GM19438 (cell line): ENCODE measurements at regions not wholly inside any gene's neighbourhood (a gene's known extent, or its start where the extent isn't known, plus 50 kb on each side); places are given as distances from the start of the nearest gene placed in this dataset.
"Not testable (repeated sequence)": the region's sequence is repeated elsewhere in the genome, so short reads cannot be mapped to it uniquely, and the experiment has no call there.

Experiments used
- ATAC-seq: cut with Tn5 transposase; IDR thresholded peaks from one replicate; pipeline ENCODE4 v1.9.1; 2021; ENCODE audit warnings: low read depth; ENCODE audit not compliant: unreplicated experiment

GRCh38 chr20:51193066-51193772 lies 170.3 kb upstream of the KCNG1 start:
- ATAC-seq: no peak

- ATAC-seq: no peak
Observed at GRCh38 chr20:51190783-51191180, 167.9 kb upstream of the KCNG1 start.

DNA sequence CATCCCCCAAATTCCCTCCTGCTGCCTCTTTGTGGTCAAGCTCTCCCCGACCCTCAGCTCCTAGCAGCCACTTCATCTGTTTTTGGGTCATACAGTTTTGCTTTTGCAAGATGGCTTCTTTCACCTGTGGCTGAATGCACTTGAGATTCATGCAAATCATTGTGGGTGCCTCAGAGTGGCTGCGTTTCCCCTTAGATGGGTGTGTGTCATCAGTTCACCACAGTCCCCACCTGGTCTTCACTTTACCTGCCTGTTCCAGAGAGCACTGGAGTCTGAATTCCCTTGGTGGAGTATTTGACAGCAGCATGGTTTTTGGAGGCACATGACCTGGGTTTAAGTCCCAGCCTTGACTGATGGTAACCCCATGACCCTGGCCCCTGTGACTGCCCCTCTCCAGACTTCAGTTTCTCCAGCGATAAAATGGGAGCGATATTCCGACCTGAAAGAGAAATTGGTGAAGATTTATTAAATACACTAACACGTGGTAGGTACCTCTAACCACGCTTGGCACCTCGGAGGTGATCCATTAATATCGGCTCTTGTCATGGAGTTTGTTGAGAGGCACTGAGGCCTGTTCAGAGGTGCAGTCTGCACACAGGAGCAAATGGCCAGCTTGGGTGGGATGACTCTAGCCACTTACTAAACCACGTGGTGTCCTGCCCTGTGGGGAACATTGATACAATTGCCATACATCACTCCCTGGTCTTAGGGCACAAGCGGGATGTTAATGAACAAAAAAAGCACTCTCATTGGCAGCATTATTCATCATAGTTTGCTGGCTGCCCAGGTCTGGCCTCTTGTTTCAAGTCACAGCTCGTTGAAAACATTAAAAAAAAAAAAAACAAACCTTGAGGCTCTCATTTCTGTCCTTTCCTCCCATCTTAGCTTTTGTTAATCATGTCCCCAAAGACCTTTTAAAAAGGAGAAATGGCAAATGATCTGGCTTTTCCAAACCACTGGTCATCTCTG lies 167.2 kb upstream of the KCNG1 start:
- no peak for ATAC-seq

DNA sequence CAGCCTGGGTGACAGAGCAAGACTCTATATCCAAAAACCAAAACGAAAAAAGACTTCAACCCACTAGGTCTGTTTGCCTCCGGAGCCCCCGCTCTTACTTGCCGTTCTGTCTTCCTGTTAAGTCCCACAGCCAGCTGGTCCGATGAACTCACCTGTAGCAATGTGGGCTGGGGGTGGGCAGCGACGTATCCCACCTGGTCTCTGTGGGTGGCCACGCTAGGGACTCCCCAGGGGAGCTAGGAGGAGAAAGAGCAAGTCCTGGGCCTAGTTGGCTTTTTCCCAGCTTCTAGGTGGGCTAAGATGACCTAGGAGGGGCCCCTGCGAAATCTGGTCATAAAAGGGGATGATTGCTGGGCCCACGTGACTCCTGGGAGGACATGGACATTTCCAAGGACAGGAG lies 166.0 kb upstream of the KCNG1 start:
- ATAC-seq: no peak

GRCh38 chr20:51187261-51187660 lies 164.4 kb upstream of the KCNG1 start:
- ATAC-seq: no peak

DNA sequence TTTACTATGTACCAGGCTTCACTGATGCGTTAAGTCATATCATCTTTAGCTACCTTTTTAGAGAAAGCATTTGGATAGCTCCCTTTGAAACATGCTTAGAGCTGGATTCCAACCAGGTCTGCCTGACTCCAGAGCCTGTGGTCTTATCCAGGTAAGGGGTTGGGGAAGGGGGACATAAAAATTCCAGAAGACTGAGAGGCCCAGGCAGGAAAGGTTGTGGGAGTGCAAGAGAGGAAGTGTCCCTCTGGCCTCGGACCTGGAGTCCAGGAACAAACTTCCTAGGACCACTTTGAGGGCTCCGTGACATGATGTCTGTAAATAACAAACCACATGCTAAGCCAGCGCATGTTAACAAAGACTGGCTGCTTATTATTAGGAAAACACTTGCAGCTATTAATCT lies 163.0 kb upstream of the KCNG1 start:
- ATAC-seq: no peak

DNA sequence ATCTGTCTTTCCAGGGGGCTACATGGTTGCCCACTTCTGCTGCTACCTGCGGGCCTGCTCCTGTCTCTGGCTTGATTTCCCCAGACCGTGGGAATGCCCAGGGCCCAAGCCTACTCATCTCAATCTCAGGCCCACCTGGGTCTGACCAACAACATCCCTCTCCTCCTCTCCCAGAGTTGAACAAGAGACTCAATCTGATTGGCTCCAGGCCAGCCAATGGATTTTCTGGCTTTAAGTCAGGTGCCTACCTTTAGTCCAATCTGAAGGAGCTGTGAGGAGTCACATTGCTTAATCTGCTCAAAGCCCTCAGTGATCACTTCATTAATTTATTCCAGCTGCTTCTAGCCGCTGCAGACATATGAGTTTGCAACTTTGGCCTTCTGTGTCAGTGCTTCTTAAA lies 162.4 kb upstream of the KCNG1 start:
- ATAC-seq: no peak

- no peak for ATAC-seq
Observed at GRCh38 chr20:51184289-51184688, 161.4 kb upstream of the KCNG1 start.

DNA sequence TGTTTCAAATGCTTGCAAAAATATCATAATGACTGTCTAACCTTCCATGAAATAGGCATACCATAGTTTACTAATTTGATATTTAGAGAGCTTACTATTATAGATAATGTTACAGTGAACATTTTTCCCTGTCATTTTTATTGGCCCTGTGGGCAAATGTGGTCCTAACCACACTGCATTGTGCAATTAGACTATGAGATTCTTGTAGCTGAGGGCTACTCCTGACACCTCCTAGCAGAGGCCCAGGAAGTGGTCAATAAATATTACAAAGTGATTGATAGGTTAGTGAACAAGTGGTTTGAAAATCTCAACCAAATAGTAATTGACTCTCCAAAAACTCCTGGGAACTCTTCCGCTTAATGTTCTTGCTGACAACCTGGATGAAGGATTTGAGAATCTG lies 160.5 kb upstream of the KCNG1 start:
- ATAC-seq: no peak

DNA sequence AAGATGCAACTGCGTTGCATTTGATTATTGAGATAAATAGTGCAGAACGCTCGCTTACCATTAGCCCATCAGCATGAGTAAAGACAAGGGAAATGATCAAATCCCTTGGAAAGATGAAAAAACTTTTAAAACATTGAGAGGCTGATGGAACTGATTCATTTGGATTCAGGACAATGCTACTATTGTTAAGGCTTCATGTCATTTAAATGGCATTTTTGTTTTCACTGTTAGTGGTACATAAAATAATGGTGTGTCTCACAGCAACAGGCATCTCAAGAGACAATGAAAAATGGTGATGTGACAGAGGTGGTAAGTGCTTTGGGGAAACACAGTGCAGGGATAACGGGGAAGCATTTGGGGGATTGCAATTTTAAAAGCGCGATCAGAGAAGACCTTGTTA lies 159.7 kb upstream of the KCNG1 start:
- ATAC-seq: no peak

DNA sequence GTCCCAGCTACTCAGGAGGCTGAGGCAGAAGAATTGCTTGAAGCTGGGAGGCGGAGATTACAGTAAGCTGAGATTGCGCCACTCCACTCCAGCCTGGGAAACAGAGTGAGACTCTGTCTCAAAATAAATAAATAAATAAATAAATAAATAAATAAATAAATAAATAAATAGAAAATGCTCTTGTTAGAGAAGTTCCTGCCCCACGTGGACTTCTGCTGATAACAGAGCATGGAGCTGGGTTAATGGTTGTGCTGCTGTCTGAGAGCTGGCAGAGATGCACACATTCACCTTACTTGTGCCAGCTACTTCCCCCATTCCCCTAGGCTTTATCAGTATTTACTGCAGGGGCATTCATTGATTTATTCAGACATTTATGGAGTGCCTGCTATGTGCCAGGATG lies 155.2 kb upstream of the KCNG1 start:
- no peak for ATAC-seq

DNA sequence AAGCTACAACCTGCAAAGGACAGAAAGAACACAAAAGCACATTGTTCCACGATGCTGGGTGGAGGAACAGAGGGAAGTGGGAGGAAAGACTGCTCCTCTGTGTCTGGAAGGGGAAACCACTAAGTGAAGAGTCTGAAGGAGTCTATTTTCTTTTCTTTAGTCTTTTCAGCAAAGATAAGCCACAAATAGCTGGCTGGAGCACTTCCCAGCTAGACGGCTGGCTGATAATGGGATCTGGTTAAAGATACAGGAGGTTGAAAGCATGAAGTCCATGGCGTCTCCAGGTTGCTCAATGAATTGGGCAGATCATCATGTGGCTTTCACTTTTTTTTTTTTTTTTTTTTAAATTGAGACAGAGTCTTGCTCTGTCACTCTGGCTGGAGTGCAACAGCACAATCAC lies 154.0 kb upstream of the KCNG1 start:
- ATAC-seq: no peak

DNA sequence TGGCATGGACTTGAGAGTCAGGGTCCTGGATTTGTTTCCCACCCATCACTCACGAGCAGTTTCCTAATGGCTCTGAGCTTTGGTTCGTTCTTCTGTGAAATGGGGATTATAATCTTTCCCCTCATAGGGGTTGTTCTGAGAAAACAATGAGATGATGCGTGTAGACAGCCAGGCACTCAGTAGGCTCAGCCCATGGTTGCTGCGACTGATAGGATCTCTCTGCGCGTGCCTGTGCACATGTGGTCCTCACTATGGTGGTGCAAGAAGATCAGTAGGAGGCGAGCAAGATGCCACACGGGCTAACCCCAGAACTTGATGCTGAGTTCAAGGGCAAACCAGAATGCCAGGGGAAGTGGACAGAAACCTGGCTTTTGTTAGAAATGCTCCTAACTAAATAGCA lies 153.5 kb upstream of the KCNG1 start:
- ATAC-seq: no peak

DNA sequence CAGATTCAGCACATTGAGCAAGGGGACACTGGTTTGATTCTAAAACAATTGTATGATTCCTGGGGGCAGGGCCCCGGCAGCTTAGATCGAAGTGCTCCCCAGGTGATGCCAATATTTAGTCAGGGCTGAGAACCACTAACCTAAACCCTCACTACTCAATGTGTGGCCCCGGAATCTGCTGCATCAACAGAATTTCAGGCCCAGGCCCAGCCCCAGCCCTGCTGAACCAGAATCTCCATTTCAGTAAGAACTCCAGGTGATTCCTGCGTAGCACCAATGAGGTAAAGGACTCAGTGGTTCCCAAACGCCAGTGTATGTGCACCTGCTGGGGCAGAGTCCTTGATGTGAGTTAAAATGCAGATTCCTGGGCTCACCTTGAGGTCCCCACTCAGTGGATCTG lies 152.8 kb upstream of the KCNG1 start:
- no peak for ATAC-seq

- no peak for ATAC-seq
Observed at GRCh38 chr20:51175156-51175555, 152.2 kb upstream of the KCNG1 start.

DNA sequence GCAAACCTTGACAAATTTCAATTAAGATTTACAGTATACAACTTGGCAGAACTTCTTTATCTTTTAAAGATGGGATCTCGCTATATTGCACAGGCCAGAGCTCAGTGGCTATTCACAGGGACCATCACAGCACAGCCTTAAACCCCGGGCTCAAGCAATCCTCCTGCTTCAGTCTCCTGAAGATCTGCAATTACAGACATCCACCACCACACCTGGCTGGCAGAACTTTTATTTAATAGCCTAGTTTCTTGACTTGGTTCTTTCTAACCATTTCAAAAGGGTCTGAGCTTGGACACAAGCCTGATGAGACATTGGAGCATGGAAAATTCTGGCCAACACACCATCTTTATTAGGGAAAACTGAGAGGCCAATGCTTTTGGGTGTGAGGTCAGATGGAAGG lies 151.6 kb upstream of the KCNG1 start:
- no peak for ATAC-seq

- ATAC-seq: no peak
Observed at GRCh38 chr20:51172558-51173428, 149.9 kb upstream of the KCNG1 start.

DNA sequence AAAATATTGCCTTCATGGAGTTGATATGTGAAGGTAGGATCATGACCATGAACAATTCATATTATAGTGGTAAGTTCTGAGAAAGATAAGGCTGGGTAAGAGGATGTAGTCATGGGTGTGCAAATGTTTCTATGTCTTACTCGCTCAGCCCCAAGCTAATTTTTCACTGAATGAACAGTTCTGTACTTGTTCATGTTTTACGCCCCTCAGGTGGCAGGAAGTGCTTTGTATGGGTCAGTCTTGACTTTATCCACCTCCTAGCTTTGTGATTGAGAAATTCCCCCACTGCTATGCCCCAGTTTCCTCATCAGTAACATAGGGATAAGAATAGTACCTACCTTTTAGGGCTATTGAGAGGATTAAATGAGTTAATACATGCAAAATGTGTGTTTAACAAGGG lies 148.2 kb upstream of the KCNG1 start:
- ATAC-seq: no peak

GRCh38 chr20:51169813-51170212 lies 146.9 kb upstream of the KCNG1 start:
- no peak for ATAC-seq

DNA sequence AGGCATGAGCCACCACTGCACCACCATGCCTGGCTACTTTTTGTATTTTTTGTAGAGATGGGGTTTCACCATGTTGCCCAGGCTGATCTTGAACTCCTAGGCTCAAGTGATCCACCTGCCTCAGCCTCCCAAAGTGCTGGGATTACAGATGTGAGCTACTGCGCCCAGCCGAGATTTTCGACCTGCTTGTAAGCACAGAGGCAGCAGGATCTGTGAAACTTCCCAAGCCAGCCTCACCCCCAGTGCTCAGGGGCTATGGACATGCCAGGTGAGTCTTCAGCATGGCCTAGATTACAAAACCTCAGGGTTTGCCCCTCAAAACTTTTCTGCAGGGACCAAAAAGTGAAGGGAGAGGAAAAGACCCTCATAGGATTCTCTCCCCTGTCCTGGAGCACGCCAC lies 145.0 kb upstream of the KCNG1 start:
- ATAC-seq: not testable (repeated sequence)

- no peak for ATAC-seq
Observed at GRCh38 chr20:51166489-51166888, 143.6 kb upstream of the KCNG1 start.
